ENCODE measurements at regions not wholly inside any gene's neighbourhood (a gene's known extent, or its start where the extent isn't known, plus 50 kb on each side); places are given as distances from the start of the nearest gene placed in this dataset.

GRCh38 chr18:39675906-39676305, 2110.3 kb upstream of the CELF4 start:
- no peak for DNase-seq

GRCh38 chr18:39675368-39675767, 2109.8 kb upstream of the CELF4 start:
- no peak for DNase-seq

GRCh38 chr18:39672171-39672570, 2106.6 kb upstream of the CELF4 start:
- no peak for DNase-seq

GRCh38 chr18:39667905-39668304, 2102.3 kb upstream of the CELF4 start:
- DNase-seq = no peak

- no peak for DNase-seq
Measured at GRCh38 chr18:39666541-39666940, 2100.9 kb upstream of the CELF4 start.

- no peak for DNase-seq
Measured at GRCh38 chr18:39661856-39662366, 2096.3 kb upstream of the CELF4 start.

GRCh38 chr18:39660141-39660540, 2094.5 kb upstream of the CELF4 start:
- no peak for DNase-seq

- no peak for DNase-seq
Measured at GRCh38 chr18:39655341-39655740, 2089.7 kb upstream of the CELF4 start.

- no peak for DNase-seq
Measured at GRCh38 chr18:39653221-39653620, 2087.6 kb upstream of the CELF4 start.

GRCh38 chr18:39648616-39649015, 2083.0 kb upstream of the CELF4 start:
- no peak for DNase-seq

- DNase-seq = no peak
Measured at GRCh38 chr18:39647627-39648534, 2082.3 kb upstream of the CELF4 start.

- DNase-seq = no peak
Measured at GRCh38 chr18:39638224-39638623, 2072.6 kb upstream of the CELF4 start.

- DNase-seq = no peak
Measured at GRCh38 chr18:39636931-39637330, 2071.3 kb upstream of the CELF4 start.

- no peak for DNase-seq
Measured at GRCh38 chr18:39635966-39636365, 2070.4 kb upstream of the CELF4 start.

GRCh38 chr18:39635192-39635591, 2069.6 kb upstream of the CELF4 start:
- DNase-seq = no peak

- DNase-seq = no peak
Measured at GRCh38 chr18:39627936-39628335, 2062.3 kb upstream of the CELF4 start.

GRCh38 chr18:39624961-39625360, 2059.4 kb upstream of the CELF4 start:
- no peak for DNase-seq

- no peak for DNase-seq
Measured at GRCh38 chr18:39622431-39622830, 2056.8 kb upstream of the CELF4 start.

GRCh38 chr18:39620551-39621168, 2055.1 kb upstream of the CELF4 start:
- no peak for DNase-seq

GRCh38 chr18:39618265-39619003, 2052.8 kb upstream of the CELF4 start:
- no peak for DNase-seq

- no peak for DNase-seq
Measured at GRCh38 chr18:39611381-39612100, 2045.9 kb upstream of the CELF4 start.

GRCh38 chr18:39607034-39607433, 2041.4 kb upstream of the CELF4 start:
- DNase-seq = no peak

GRCh38 chr18:39604836-39605235, 2039.2 kb upstream of the CELF4 start:
- no peak for DNase-seq
